ENCODE measurements at regions not wholly inside any gene's neighbourhood (a gene's known extent, or its start where the extent isn't known, plus 50 kb on each side); places are given as distances from the start of the nearest gene placed in this dataset.

- no peaks in the 10 kb centered on the region for H3K36me3 ChIP-seq
- H3K4me1 ChIP-seq: peaks cover 0 to 16% of the 10 kb centered on the region in 2 donors
- no peak for DNase-seq
- 93 to 96% methylated on average over 5 of the region's 5 CpGs for WGBS, 2 donors
- no peaks in the 10 kb centered on the region for H3K9me3 ChIP-seq
- TF ChIP-seq CTCF (IDR thresholded peaks at IDR 0.05): no peak
- TF ChIP-seq POLR2A (IDR thresholded peaks at IDR 0.05): no peak
- no peaks in the 10 kb centered on the region for H3K27me3 ChIP-seq
- H3K4me3 ChIP-seq (replicated peaks in 1 of 3): no peak overlapping the region
- no peak overlapping the region for H3K27ac ChIP-seq
- intact Hi-C loops (cut with DNase I): loop anchor here (10.0 kb wide), 1 partner anchor 180 kb away; no protein-coding TSS in a partner anchor
These were observed 206.8 kb upstream of the TPRG1 start for GRCh38 chr3:188964957-188965356.

- H3K4me3 ChIP-seq (replicated peaks in 1 of 3): no peak overlapping the region
- WGBS, 2 donors: 77 to 78% methylated on average over 4 of the region's 4 CpGs
- no peak overlapping the region for H3K27ac ChIP-seq
- TF ChIP-seq CTCF (IDR thresholded peaks at IDR 0.05) (no peak), POLR2A (IDR thresholded peaks at IDR 0.05) (no peak)
- no peaks in the 10 kb centered on the region for H3K9me3 ChIP-seq
- H3K4me1 ChIP-seq: peaks cover 7 to 26% of the 10 kb centered on the region in 2 donors
- DNase-seq: peak in 1 of 2 donors; percentile 12
- H3K36me3 ChIP-seq: no peaks in the 10 kb centered on the region
- intact Hi-C loops (cut with DNase I): no loop called here
- H3K27me3 ChIP-seq: no peaks in the 10 kb centered on the region
These were observed 199.5 kb upstream of the TPRG1 start for GRCh38 chr3:188972310-188972709.

- Histone ChIP-seq H3K9me3 (no peaks in the 10 kb centered on the region), H3K4me3 (replicated peaks in 1 of 3) (no peak overlapping the region), H3K36me3 (no peaks in the 10 kb centered on the region), H3K27me3 (no peaks in the 10 kb centered on the region), H3K27ac (no peak overlapping the region), H3K4me1 (peaks cover 22 to 44% of the 10 kb centered on the region in 2 donors)
- no peak for DNase-seq
- TF ChIP-seq CTCF (IDR thresholded peaks at IDR 0.05) (no peak), POLR2A (IDR thresholded peaks at IDR 0.05) (no peak)
- 74 to 81% methylated on average over 10 of the region's 10 CpGs for WGBS, 2 donors
- intact Hi-C loops (cut with DNase I): no loop called here
These were observed 196.7 kb upstream of the TPRG1 start for GRCh38 chr3:188974856-188975599.

- no peaks in the 10 kb centered on the region for H3K27me3 ChIP-seq
- H3K4me3 ChIP-seq (replicated peaks in 1 of 3): no peak overlapping the region
- H3K4me1 ChIP-seq: peaks cover 26 to 44% of the 10 kb centered on the region in 2 donors
- no peaks in the 10 kb centered on the region for H3K9me3 ChIP-seq
- H3K36me3 ChIP-seq: no peaks in the 10 kb centered on the region
- H3K27ac ChIP-seq: no peak overlapping the region
- 87 to 90% methylated on average over 12 of the region's 12 CpGs for WGBS, 2 donors
- DNase-seq: no peak
- intact Hi-C loops (cut with DNase I): no loop called here
- TF ChIP-seq POLR2A (IDR thresholded peaks at IDR 0.05) (no peak), CTCF (IDR thresholded peaks at IDR 0.05) (no peak)
These were observed 196.0 kb upstream of the TPRG1 start for GRCh38 chr3:188975600-188976314.

GRCh38 chr3:188976407-188976806 is 195.4 kb upstream of the TPRG1 start:
- H3K36me3 ChIP-seq: no peaks in the 10 kb centered on the region
- no peak overlapping the region for H3K27ac ChIP-seq
- H3K27me3 ChIP-seq: no peaks in the 10 kb centered on the region
- DNase-seq: no peak
- intact Hi-C loops (cut with DNase I): no loop called here
- H3K4me1 ChIP-seq: peaks cover 26 to 44% of the 10 kb centered on the region in 2 donors
- H3K9me3 ChIP-seq: no peaks in the 10 kb centered on the region
- no peak for TF ChIP-seq CTCF (IDR thresholded peaks at IDR 0.05)
- TF ChIP-seq POLR2A (IDR thresholded peaks at IDR 0.05): no peak
- 93 to 97% methylated on average over 3 of the region's 4 CpGs for WGBS, 2 donors
- no peak overlapping the region for H3K4me3 ChIP-seq (replicated peaks in 1 of 3)
